Heart left ventricle (tissue), 16 donors: ENCODE measurements at regions not wholly inside any gene's neighbourhood (a gene's known extent, or its start where the extent isn't known, plus 50 kb on each side); places are given as distances from the start of the nearest gene placed in this dataset.

Source experiments
- ATAC-seq, 4 donors: fragments of 200-7000 bp; cut with Tn5 transposase; one replicate each; pipeline ENCODE4 v1.9.1; 2020 to 2022; ENCODE audit warnings: moderate library complexity in 4 of 4, mild to moderate bottlenecking in 3 of 4, moderate number of reproducible peaks in 1 of 4
- DNase-seq, 5 donors: peaks; one replicate each; pipeline ENCODE4 v3.0.0-alpha.2; 2020
- H3K27ac ChIP-seq, 12 donors: fragments of 200-600 bp; sonication (generic) in 4 of 12; one replicate each; pipeline versions ENCODE4 v1.5.0 to v1.8.0; 2016 to 2022; ENCODE audit warnings: mild to moderate bottlenecking in 2 of 12
- H3K27me3 ChIP-seq, 9 donors: fragments of 200-600 bp; sonication (generic) in 2 of 9; one replicate each; pipeline versions ENCODE4 v1.5.1 to v1.8.0; 2016 to 2022; ENCODE audit warnings: mild to moderate bottlenecking in 3 of 9
- H3K36me3 ChIP-seq, 9 donors: fragments of 200-600 bp; sonication (generic) in 2 of 9; one replicate each; pipeline versions ENCODE4 v1.5.0 to v1.8.0; 2018 to 2022; ENCODE audit warnings: mild to moderate bottlenecking in 2 of 9
- H3K4me1 ChIP-seq, 12 donors: fragments of 200-600 bp; sonication (generic) in 4 of 12; one replicate each; pipeline versions ENCODE4 v1.5.0 to v1.8.0; 2016 to 2022; ENCODE audit warnings: mild to moderate bottlenecking in 3 of 12
- H3K4me3 ChIP-seq, 12 donors: fragments of 200-600 bp; sonication (generic) in 4 of 12; one replicate each; pipeline versions ENCODE4 v1.5.0 to v1.8.0; 2017 to 2022; ENCODE audit warnings: mild to moderate bottlenecking in 9 of 12, moderate library complexity in 4 of 12
- H3K9me3 ChIP-seq, 12 donors: fragments of 200-600 bp; sonication (generic) in 4 of 12; one replicate each; pipeline versions ENCODE4 v1.5.0 to v1.8.0; 2016 to 2022; ENCODE audit warnings: mild to moderate bottlenecking in 1 of 12
- POLR2A ChIP-seq, 2 donors: fragments of 450-650 bp; IDR thresholded peaks; one replicate each; pipeline ENCODE4 v1.6.1; 2017; ENCODE audit warnings: antibody characterized with exemption in 2 of 2, mild to moderate bottlenecking in 2 of 2, moderate library complexity in 2 of 2
- WGBS, 4 donors: extraction: QIAGEN DNeasy Blood & Tissue Kit in 2 of 4; methylation state at CpG; one replicate each; pipeline versions ENCODE4 v1.1.5 to v1.1.7; 2013 to 2018; 5-methylcytosine and 5-hydroxymethylcytosine counted together
- intact Hi-C, 10 donors: fragments of 100-400 bp; cut with DNase I; formaldehyde crosslinking; loops; one replicate each; pipeline versions ENCODE4 v1.11.1 to v1.14.2; 2022
- TF ChIP-seq, protein P1 (sequence below), 12 donors: fragments of 200-600 bp; sonication (generic) in 4 of 12; IDR thresholded peaks; one replicate each; pipeline versions ENCODE4 v1.5.0 to v1.8.0; 2018 to 2022; ENCODE audit warnings: antibody characterized with exemption in 12 of 12, mild to moderate bottlenecking in 5 of 12
- donor health status: ischemic (EF 13 %, LVEDD 7.1; RV severe dilation, severe dysfunction).
- donor health status: healthy with polysubstance abuse.
- donor health status: DM: no; HTN: yes; CAD: no.
- donor health status: DM: no; HTN: no; CAD: no.
- donor health status: ischemic (EF 25% LVEDD 6.9; RV normal size, moderate dysfunction).
- donor health status: ischemic (EF 25% LVEDD 5.7; RV mildly dilated, moderate dysfunction).
- donor health status: healthy.
- donor health status: DM: yes; HTN: yes; CAD: no.
- donor health status: ischemic (EF 35%, LVEDD 5.7; RV mildly dilated, moderate dysfunction).
- donor health status: nonischemic (EF 11% LVEDD 7.7; RV severe dilation, severe dysfunction).
- donor health status: DM: yes; HTN: yes; CAD: no.
- donor health status: PGD.
- donor health status: ischemic (EF 29% LVEDD 5.4; RV normal size, mild dysfunction).
- donor health status: nonischemic (EF 23%, LVEDD 6.1; RV moderate dilation, normal function).

DNA sequence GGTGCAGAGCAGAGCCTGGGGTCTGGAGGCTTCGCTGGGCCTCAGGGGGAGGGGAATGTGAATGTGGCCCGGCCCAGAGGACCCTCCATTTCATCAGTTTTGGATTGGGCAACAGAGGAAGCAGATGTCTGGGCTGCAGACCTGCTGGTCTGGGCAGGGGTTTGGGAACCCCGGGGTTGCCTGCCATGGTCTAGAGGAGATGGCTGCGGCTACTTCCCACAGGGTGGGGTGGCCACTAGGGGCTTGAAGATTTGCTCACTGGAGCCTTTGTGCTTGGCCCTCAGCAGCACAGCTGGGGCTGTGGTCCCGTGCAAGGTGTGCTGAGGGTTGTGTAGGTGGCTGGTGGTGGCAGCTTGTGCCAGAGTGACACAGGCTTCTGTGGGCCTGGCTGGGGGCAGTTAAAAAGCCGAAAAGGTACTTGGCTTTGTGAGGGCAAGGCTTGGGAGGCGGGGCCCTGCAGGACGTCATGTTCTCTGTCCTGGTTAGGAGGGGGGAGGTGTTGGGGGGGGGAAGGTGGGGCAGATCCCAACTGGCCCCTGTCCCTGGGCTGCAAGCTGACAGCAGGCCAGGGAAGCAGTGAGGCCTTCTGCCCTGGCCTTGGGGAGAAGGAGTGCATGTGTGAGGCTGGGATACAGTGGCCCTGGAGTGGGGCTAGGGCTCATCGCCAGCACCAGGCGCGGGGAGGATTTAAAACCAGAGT lies 98.0 kb downstream of the KPNA2 start:
- H3K4me1 ChIP-seq: peaks cover 0 to 28% (median 3%) of the 10 kb centered on the region in 12 donors
- no peak overlapping the region for H3K4me3 ChIP-seq
- TF ChIP-seq POLR2A (IDR thresholded peaks at IDR 0.05): no peak
- TF ChIP-seq, protein P1, sequence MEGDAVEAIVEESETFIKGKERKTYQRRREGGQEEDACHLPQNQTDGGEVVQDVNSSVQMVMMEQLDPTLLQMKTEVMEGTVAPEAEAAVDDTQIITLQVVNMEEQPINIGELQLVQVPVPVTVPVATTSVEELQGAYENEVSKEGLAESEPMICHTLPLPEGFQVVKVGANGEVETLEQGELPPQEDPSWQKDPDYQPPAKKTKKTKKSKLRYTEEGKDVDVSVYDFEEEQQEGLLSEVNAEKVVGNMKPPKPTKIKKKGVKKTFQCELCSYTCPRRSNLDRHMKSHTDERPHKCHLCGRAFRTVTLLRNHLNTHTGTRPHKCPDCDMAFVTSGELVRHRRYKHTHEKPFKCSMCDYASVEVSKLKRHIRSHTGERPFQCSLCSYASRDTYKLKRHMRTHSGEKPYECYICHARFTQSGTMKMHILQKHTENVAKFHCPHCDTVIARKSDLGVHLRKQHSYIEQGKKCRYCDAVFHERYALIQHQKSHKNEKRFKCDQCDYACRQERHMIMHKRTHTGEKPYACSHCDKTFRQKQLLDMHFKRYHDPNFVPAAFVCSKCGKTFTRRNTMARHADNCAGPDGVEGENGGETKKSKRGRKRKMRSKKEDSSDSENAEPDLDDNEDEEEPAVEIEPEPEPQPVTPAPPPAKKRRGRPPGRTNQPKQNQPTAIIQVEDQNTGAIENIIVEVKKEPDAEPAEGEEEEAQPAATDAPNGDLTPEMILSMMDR (IDR thresholded peaks at IDR 0.05): peak in 2 of 12 donors; percentile 18 to 22
- no peaks in the 10 kb centered on the region for H3K9me3 ChIP-seq
- WGBS, 4 donors: 66 to 76% (median 71%) methylated on average over 11 of the region's 11 CpGs
- intact Hi-C loops: no loop called here
- H3K27me3 ChIP-seq: no peaks in the 10 kb centered on the region
- peak overlapping the region in 7 of 12 donors; percentile 26 to 73 (median 40) for H3K27ac ChIP-seq
- peak in 3 of 5 donors; percentile 28 to 61 (median 40) for DNase-seq
- H3K36me3 ChIP-seq: peaks cover 0 to 47% (median 17%) of the 10 kb centered on the region in 9 donors
- ATAC-seq: peak; percentile 85 to 93 (median 90)

DNA sequence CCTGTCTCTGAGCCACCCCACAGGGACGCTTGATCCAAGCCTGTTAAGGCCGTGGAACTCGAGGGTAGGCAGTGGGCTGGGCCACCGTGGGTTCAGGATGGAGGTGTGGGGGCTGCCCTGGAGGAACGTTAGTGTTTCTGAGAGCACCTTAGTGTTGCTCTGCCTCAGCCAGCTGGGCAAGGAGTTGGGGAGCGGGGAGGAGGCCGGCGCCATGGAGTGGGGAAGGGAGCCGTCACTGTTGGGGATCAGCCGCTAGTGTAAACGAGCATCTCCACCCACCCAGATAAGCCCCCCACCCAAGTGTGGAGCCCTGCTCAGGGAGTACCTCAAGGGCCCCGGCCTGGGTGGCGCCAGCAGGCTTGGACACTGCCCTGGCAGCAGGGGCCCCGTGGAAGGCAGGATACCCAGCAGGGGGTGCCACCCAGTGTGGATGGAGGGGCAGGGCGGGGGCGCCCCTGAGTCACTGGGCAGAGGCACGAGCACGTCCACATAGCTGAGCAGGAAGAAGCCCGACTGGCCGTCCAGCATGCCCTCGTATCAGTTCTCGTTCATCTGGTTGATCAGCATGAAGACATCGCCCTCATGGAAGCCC lies 98.6 kb downstream of the KPNA2 start:
- H3K9me3 ChIP-seq: no peaks in the 10 kb centered on the region
- 84 to 90% (median 88%) methylated on average over 19 to 23 of the region's 23 CpGs for WGBS, 4 donors
- ATAC-seq (peak; percentile 22 to 64 (median 33)), DNase-seq (no peak)
- peaks cover 0 to 23% (median 3%) of the 10 kb centered on the region in 12 donors for H3K4me1 ChIP-seq
- H3K36me3 ChIP-seq: peaks cover 0 to 42% (median 16%) of the 10 kb centered on the region in 9 donors
- no peak overlapping the region for H3K4me3 ChIP-seq
- no peak for TF ChIP-seq POLR2A (IDR thresholded peaks at IDR 0.05)
- TF ChIP-seq, protein P1 (IDR thresholded peaks at IDR 0.05): no peak
- intact Hi-C loops: no loop called here
- H3K27me3 ChIP-seq: no peaks in the 10 kb centered on the region
- peak overlapping the region in 3 of 12 donors; percentile 38 to 73 (median 58) for H3K27ac ChIP-seq

DNA sequence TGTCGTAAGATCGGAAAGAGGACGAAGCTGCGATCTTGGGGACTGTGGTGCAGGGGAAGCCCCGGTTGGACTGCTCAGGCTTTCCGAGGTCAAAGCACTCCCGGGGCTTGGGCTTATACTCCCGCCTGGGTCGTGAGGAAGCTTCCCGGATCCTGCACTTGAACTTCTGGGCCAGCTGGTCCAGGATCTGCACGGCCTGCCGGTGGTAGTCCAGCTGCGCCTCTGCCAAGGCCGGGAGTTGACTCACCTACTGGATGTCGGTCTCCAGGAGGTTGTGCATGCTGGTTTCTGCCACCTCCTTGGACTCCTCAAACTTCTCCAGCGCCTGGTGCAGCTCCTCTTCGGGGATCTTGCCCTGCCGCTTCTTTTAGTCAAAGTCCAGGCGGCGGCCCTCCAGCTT lies 99.2 kb downstream of the KPNA2 start:
- Histone ChIP-seq H3K4me1 (peaks cover 0 to 23% (median 2%) of the 10 kb centered on the region in 12 donors), H3K9me3 (no peaks in the 10 kb centered on the region), H3K4me3 (no peak overlapping the region), H3K27ac (peak overlapping the region in 2 of 12 donors; percentile 58 to 73), H3K36me3 (peaks cover 0 to 36% (median 16%) of the 10 kb centered on the region in 9 donors), H3K27me3 (no peaks in the 10 kb centered on the region)
- no peak for DNase-seq
- TF ChIP-seq, protein P1 (IDR thresholded peaks at IDR 0.05): no peak
- no peak for TF ChIP-seq POLR2A (IDR thresholded peaks at IDR 0.05)
- 96 to 98% (median 96%) methylated on average over 14 to 20 of the region's 20 CpGs for WGBS, 4 donors
- peak in 2 of 4 donors; percentile 7 to 9 for ATAC-seq
- intact Hi-C loops: no loop called here

DNA sequence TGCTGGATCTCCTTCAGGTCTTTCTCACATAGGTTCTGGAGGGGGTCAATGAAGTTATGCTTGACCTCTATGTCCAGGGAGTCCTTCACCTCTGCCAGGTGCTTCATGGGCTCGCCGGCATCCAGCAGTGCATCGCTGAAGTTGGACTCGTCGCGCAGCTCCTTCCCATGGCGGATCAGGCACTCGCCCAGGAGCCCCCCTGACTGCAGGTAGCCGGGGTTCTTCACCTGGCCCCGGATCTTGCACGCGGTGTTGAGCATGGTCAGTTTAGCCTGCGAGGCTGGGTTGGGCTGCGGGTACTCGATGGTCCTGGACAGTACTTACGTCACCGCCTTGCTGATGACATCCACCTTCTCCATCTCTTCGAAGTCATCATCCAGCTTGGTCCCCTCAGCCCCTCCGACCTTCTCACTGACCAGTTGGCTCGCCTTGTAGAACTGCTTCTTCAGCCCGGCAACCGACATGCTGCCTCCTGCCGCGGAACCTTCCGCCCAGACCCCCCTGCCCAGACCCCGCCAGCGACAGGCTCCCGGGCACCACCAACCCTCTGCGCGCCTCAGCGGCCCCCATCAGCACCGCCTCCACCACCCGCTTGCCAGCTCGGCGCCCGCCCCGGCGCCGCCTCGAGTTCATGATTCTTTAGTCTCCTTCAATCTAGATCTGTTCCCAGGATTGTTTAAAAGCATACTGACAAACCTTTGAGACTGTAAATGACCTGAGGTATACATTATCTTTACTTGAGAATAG lies 99.8 kb downstream of the KPNA2 start:
- H3K4me1 ChIP-seq: peaks cover 0 to 20% (median 0%) of the 10 kb centered on the region in 12 donors
- WGBS, 4 donors: 95 to 98% (median 97%) methylated on average over 34 to 40 of the region's 40 CpGs
- TF ChIP-seq, protein P1 (IDR thresholded peaks at IDR 0.05): no peak
- no peak for TF ChIP-seq POLR2A (IDR thresholded peaks at IDR 0.05)

More for the DNA sequence above, 99.8 kb downstream of the KPNA2 start:
- intact Hi-C loops: no loop called here
- no peaks in the 10 kb centered on the region for H3K9me3 ChIP-seq
- H3K27me3 ChIP-seq: no peaks in the 10 kb centered on the region
- ATAC-seq: no peak
- H3K27ac ChIP-seq: no peak overlapping the region
- H3K36me3 ChIP-seq: peaks cover 0 to 35% (median 16%) of the 10 kb centered on the region in 9 donors
- DNase-seq: no peak
- no peak overlapping the region for H3K4me3 ChIP-seq
